ENCODE measurements at regions not wholly inside any gene's neighbourhood (a gene's known extent, or its start where the extent isn't known, plus 50 kb on each side); places are given as distances from the start of the nearest gene placed in this dataset.

DNA sequence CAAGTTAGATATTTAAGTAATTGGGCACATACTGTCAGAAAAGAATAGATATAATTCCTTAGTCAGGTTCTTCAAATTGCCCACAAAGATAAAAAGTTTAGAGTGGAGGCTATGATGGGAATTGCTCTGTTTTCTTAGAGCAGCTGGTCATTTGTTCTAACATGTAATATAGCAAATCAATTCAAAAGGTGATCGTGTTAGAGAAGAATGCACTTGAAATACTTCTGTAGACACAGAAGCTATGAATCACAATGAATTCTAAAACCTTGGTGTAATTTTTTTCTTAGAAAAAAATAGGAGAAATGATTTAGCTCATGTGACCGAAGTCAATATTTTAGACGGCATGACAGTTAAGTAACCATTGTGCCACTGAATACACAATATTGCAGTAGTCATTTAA, 918.1 kb upstream of the LRATD1 start:
- DNase-seq (ENCODE audit: low read depth), result no peak
- Histone ChIP-seq H3K27me3 (ENCODE audit: control insufficient read depth, insufficient read depth, low read length) (no peaks in the 10 kb centered on the region), H3K36me3 (ENCODE audit: control insufficient read depth, insufficient read depth, low read length) (no peaks in the 10 kb centered on the region), H3K4me3 (ENCODE audit: low read depth, low read length) (no peak overlapping the region)
- TF ChIP-seq, protein P1, sequence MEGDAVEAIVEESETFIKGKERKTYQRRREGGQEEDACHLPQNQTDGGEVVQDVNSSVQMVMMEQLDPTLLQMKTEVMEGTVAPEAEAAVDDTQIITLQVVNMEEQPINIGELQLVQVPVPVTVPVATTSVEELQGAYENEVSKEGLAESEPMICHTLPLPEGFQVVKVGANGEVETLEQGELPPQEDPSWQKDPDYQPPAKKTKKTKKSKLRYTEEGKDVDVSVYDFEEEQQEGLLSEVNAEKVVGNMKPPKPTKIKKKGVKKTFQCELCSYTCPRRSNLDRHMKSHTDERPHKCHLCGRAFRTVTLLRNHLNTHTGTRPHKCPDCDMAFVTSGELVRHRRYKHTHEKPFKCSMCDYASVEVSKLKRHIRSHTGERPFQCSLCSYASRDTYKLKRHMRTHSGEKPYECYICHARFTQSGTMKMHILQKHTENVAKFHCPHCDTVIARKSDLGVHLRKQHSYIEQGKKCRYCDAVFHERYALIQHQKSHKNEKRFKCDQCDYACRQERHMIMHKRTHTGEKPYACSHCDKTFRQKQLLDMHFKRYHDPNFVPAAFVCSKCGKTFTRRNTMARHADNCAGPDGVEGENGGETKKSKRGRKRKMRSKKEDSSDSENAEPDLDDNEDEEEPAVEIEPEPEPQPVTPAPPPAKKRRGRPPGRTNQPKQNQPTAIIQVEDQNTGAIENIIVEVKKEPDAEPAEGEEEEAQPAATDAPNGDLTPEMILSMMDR (IDR thresholded peaks at IDR 0.05; ENCODE audit: insufficient read depth, low read length, poor library complexity, severe bottlenecking), result no peak

DNA sequence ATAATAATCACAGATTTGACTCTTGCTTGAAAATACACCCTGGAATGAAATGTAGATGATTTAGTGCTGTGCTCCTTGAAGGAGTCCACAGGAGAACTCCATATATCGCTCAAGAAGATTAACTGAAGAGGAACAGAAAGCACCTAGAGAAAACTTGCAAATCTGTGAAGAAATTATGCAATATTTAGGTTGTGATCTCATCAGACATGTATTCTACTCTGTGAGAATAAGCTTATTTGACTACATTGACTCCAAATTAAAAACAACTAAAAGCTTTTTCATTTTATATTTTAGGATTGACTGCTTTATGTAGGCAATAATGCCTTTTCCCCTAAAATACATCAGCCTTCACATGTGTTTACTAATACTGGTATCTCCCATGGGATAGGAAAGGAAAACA, 906.6 kb upstream of the LRATD1 start:
- no peak for DNase-seq (ENCODE audit: low read depth)
- TF ChIP-seq, protein P1 (IDR thresholded peaks at IDR 0.05; ENCODE audit: insufficient read depth, low read length, poor library complexity, severe bottlenecking), result no peak
- Histone ChIP-seq H3K36me3 (ENCODE audit: control insufficient read depth, insufficient read depth, low read length) (no peaks in the 10 kb centered on the region), H3K4me3 (ENCODE audit: low read depth, low read length) (no peak overlapping the region), H3K27me3 (ENCODE audit: control insufficient read depth, insufficient read depth, low read length) (no peaks in the 10 kb centered on the region)

DNA sequence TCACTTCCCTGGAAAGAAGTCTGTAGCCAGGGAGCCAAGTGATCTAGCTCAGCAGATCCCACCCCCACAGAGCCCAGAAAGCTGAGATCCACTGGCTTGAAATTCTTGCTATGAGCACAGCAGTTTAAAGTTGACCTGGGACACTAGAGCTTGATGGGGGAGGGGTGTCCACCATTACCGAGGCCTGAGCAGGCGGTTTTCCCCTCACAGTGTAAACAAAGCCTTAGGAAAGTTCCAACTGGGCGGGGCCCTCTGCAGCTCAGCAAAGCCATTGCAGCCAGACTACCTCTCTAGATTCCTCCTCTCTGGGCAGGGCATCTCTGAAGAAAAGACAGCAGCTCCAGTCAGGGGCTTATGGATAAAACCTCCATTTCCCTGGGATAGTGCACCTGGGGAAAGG, 887.2 kb upstream of the LRATD1 start:
- H3K36me3 ChIP-seq (ENCODE audit: control insufficient read depth, insufficient read depth, low read length), result no peaks in the 10 kb centered on the region
- TF ChIP-seq, protein P1 (IDR thresholded peaks at IDR 0.05; ENCODE audit: insufficient read depth, low read length, poor library complexity, severe bottlenecking), result no peak
- no peak overlapping the region for H3K4me3 ChIP-seq (ENCODE audit: low read depth, low read length)
- DNase-seq (ENCODE audit: low read depth), result no peak
- H3K27me3 ChIP-seq (ENCODE audit: control insufficient read depth, insufficient read depth, low read length), result no peaks in the 10 kb centered on the region

DNA sequence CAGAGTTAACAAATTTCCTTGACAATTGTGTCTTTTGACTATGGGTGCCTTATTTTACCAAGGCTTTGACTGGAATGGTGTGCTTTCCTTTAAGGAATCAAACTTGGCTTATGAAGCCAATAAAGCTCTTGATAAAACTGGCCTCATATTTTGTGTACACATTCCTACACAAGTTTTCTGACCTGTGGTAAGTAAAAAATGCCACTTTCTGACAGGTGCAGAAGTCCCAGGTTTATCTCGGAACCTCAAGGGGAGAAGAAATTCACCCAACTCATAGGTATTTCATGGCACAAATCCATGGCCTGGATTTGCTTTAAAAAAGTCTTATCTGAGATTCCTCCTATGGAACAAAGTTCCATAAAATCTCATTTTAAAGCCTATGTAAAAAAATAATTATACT, 880.6 kb upstream of the LRATD1 start:
- DNase-seq (ENCODE audit: low read depth), result no peak
- TF ChIP-seq, protein P1 (IDR thresholded peaks at IDR 0.05; ENCODE audit: insufficient read depth, low read length, poor library complexity, severe bottlenecking), result no peak
- no peaks in the 10 kb centered on the region for H3K27me3 ChIP-seq (ENCODE audit: control insufficient read depth, insufficient read depth, low read length)
- no peak overlapping the region for H3K4me3 ChIP-seq (ENCODE audit: low read depth, low read length)
- H3K36me3 ChIP-seq (ENCODE audit: control insufficient read depth, insufficient read depth, low read length), result no peaks in the 10 kb centered on the region

DNA sequence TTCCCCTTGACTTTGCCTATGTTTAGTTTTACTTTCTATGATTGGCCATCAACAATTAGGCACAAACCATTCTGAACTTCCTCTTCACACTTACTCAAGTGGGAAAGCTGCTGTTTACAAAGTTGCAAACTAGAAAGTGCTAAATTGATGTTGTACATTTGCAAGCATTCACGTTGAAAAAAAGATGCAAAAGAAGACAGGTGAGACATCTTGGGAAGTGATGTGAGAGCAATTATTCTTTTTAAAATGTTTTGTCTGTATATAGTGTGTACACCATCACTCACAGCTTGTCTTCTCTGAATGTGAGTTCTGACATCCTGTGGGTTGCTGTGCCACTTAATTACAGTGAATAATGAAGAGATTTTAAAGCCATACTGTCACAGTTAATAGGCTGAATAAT, 874.1 kb upstream of the LRATD1 start:
- DNase-seq (ENCODE audit: low read depth), result no peak
- TF ChIP-seq, protein P1 (IDR thresholded peaks at IDR 0.05; ENCODE audit: insufficient read depth, low read length, poor library complexity, severe bottlenecking), result no peak
- Histone ChIP-seq H3K36me3 (ENCODE audit: control insufficient read depth, insufficient read depth, low read length) (no peaks in the 10 kb centered on the region), H3K27me3 (ENCODE audit: control insufficient read depth, insufficient read depth, low read length) (no peaks in the 10 kb centered on the region), H3K4me3 (ENCODE audit: low read depth, low read length) (no peak overlapping the region)

DNA sequence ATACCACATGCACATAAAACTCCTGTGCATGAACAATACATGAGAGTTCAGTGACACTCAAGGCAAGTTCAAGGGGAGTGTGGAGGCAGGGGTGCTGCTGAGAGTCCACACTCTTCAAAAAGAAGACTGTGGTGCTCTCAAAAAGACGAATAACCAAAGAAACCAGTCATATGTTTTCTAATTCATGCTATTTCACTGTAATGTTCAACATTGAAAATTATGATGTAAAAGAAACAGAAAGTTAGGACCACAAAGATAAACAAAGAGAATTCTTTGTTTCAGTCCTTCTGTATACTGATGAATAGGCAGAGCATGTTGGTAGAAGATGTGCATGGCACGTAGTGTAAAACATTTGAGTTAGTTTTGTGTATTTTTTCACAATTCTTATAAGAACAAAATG, 864.2 kb upstream of the LRATD1 start:
- TF ChIP-seq, protein P1 (IDR thresholded peaks at IDR 0.05; ENCODE audit: insufficient read depth, low read length, poor library complexity, severe bottlenecking), result no peak

More for the DNA sequence above, 864.2 kb upstream of the LRATD1 start:
- no peaks in the 10 kb centered on the region for H3K36me3 ChIP-seq (ENCODE audit: control insufficient read depth, insufficient read depth, low read length)
- no peak overlapping the region for H3K4me3 ChIP-seq (ENCODE audit: low read depth, low read length)
- no peak for DNase-seq (ENCODE audit: low read depth)
- no peaks in the 10 kb centered on the region for H3K27me3 ChIP-seq (ENCODE audit: control insufficient read depth, insufficient read depth, low read length)

All from kidney epithelial cell (primary cell).